HG02938 (cell line): ENCODE measurements at regions not wholly inside any gene's neighbourhood (a gene's known extent, or its start where the extent isn't known, plus 50 kb on each side); places are given as distances from the start of the nearest gene placed in this dataset.
"Not testable (repeated sequence)": the region's sequence is repeated elsewhere in the genome, so short reads cannot be mapped to it uniquely, and the experiment has no call there.

Source experiments
- ATAC-seq: cut with Tn5 transposase; IDR thresholded peaks from one replicate; pipeline ENCODE4 v1.9.1; 2021; ENCODE audit warnings: mild to moderate bottlenecking, moderate library complexity; ENCODE audit not compliant: unreplicated experiment

DNA sequence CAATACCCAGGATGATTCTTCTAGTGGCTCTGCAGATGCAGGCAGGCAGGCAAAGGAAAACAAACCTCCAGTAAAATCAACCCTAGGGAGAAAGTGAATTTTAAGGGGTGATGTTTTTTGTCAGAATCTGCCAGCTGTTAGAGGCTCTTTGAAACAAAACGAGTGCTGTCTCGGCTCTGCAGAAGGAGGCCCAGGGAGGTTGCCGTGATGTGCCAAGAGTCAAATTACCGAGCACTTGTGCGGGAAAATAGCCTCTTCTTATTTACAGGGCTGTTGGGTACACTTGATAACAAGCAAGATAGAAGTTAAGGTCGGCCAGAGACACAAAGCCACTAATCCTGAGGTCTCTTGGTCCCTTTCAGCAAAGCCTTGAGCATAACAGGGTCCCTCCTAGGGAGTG lies 68.9 kb upstream of the EEF2KMT start:
- ATAC-seq = no peak

DNA sequence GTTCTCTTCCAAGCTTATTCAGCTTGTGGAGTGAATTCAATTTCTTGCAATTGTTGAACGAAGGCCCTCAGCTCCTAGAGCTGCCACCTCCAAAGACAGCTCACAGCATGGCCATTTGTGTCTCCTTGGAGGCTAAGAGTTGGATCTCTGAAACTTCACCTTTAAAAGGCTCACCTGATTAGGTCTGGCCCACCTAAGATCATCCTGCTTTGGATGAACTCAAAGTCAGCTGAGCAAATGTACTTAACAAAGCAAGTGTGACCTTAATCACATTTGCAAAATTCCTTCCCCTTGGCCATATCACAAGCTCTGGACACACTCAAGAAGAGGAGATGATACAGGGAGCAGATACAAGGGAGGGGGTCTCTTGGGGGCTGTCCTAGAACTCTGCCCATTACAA lies 67.8 kb upstream of the EEF2KMT start:
- not testable (repeated sequence) for ATAC-seq

DNA sequence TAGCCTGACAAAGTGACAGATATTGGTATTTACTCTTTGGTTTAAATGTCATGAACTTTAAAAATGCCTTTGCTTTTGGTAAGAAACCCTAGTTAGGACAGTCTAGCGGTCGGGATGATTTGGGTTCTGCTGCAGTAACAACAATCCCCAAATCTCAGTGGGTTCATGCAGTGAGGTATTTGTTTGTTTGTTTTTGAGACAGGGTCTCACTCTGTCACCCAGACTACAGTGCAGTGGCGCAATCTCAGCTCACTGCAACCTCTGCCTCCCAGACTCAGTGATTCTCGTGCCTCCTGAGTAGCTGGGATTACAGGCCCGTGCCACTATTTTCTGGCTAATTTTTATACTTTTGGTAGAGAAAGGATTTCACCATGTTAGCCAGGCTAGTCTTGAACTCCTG lies 65.2 kb upstream of the EEF2KMT start:
- ATAC-seq = not testable (repeated sequence)

DNA sequence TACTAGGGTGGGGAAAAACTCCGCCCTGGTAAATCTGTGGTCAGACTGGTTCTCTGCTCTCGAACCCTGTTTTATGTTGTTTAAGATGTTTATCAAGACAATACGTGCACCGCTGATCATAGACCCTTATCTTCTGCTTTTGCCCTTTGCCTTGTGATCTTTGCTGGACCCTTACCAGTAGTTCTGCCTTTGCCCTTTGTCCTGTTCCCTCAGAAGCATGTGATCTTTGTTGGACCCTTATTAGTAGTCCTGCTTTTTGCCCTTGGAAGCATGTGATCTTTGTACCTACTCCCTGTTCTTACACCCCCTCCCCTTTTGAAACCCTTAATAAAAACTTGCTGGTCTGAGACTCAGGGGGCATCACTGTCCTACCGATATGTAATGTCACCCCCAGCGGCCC lies 64.3 kb upstream of the EEF2KMT start:
- ATAC-seq = not testable (repeated sequence)

DNA sequence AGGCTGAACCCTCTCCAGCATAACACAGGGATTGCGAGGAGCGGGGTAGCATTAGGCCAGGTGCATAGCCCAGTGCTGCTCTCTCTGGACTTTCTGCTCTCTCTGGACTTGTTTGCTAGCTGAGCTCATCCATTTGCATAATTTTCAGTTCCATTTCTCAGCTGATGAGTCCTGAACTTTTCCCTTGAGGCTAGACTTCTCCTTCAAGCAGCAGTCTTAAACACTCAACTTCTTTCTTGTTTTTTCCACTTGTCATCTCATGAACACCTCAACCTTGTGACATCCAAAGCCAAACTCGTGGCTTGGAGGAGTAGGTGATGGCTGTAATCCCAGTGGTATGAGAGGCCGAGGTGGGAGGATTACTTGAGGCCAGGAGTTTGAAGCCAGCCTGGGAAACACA lies 62.4 kb upstream of the EEF2KMT start:
- ATAC-seq = not testable (repeated sequence)

DNA sequence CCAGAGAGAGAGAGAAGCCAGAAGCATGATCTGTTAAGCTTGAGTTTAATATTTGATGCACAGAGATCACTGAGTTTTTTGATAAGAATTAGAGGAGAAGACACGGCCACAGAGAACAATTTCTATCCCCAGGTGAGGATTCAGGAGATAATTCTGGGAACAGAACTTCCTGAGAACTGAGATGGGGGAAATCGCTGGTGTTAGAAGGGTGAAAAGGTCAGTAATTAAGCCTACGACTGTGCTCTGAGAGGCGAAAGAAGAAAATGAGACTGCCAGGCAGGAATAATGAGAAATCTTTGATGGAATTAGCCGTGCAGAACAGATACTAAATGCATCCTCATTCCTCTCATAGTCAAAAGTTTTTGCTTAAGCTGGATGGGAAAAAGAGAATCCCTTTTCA lies 61.9 kb upstream of the EEF2KMT start:
- ATAC-seq = not testable (repeated sequence)

DNA sequence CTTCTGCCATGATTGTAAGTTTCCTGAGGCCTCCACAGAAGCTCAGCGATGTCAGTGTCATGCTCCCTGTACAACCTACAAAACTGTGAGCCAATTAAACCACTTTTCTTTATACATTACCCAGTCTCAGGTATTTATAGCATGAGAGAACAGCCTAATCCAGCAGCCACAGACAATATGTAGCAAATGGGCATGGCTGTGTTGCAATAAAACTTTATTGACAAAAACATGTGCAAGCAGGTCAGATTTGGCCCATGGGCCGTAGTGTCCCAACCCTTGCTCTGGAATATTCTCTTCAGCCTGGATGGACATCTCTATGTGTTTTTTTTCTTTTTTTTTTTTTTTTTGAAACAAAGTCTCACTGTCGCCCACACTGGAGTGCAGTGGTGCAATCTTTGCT lies 60.9 kb upstream of the EEF2KMT start:
- no peak for ATAC-seq

DNA sequence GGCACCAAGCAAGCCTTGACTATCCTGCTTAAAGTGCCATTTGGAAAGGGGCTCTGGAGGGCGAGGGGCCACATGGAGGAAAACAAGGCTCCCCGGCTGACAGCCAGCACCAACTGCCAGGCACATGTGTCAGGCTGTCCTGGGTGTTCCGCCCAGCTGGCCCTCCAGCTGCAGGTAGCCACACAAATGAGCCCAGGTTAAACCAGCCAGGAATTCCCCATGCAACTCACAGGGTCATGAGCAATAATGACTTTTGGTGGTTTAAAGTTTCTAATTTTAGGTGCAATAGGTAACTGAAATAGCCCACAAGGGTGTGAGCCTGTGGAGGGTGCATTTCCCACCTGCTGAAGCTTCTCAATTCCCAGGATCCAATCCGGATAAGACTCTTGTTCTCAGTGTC lies 58.9 kb upstream of the EEF2KMT start:
- not testable (repeated sequence) for ATAC-seq

DNA sequence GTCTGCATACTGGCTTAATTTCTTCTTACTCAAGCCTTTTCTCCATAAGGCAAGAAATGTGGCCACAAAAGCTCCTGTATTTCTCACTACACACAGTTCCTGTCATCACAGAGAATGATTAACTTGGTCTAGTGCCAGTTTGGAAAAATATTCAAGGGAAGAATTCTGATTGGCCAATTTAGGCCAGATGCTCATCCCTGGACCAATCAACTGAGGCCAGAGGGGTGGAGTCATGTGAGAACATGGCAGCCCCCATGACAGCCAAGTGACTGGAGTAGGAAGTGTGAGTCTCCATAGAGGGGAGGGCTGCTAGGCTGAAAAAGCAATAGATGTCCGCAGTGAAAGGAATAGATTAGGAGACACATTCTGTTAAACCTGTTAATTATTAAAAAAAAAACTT lies 56.4 kb upstream of the EEF2KMT start:
- ATAC-seq = not testable (repeated sequence)

DNA sequence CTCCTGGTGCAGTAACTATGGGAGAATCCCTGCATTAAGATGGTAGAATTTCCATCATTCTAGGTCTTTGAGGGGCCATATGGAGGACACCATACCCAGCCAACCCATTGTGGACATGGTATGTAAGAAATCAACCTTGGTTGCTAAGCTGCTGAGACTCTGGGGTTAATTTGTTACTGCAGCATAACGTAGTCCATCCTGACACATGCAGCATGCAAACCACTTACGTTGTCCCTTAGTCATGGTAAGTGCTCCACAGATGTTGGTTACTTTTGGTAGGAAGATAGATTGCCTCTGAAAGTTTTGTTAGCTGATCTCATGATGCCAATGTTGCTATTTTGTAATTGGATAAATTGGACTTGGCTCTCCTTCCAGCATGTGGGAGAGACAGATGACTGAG lies 53.8 kb upstream of the EEF2KMT start:
- not testable (repeated sequence) for ATAC-seq
